HEK293 (cell line): ENCODE measurements at regions not wholly inside any gene's neighbourhood (a gene's known extent, or its start where the extent isn't known, plus 50 kb on each side); places are given as distances from the start of the nearest gene placed in this dataset.

ENCODE experiments used
- KLF16 ChIP-seq: fragments of 450-650 bp; formaldehyde crosslinking; IDR thresholded peaks from 2 replicates; pipeline ENCODE4 v1.5.1; 2017; ENCODE audit warnings: missing biosample characterization, missing genetic modification characterization
- YY1 ChIP-seq: fragments of 450-650 bp; formaldehyde crosslinking; IDR thresholded peaks from 2 replicates; pipeline ENCODE4 v1.5.1; 2018; ENCODE audit warnings: missing biosample characterization, missing genetic modification characterization
- YY2 ChIP-seq: fragments of 450-650 bp; formaldehyde crosslinking; IDR thresholded peaks from 2 replicates; pipeline ENCODE4 v1.5.1; 2016; ENCODE audit warnings: missing biosample characterization, missing genetic modification characterization
- ZNF175 ChIP-seq: fragments of 450-650 bp; formaldehyde crosslinking; IDR thresholded peaks from 2 replicates; pipeline ENCODE4 v1.5.1; 2016; ENCODE audit warnings: missing biosample characterization, missing genetic modification characterization
- ZNF211 ChIP-seq: fragments of 450-650 bp; formaldehyde crosslinking; IDR thresholded peaks from 2 replicates; pipeline ENCODE4 v1.5.1; 2016; ENCODE audit warnings: low read depth, missing biosample characterization, missing genetic modification characterization
- ZNF214 ChIP-seq: fragments of 450-650 bp; formaldehyde crosslinking; IDR thresholded peaks from 2 replicates; pipeline ENCODE4 v1.5.1; 2017; ENCODE audit warnings: missing biosample characterization, mild to moderate bottlenecking, missing genetic modification characterization, borderline replicate concordance
- TF ChIP-seq, protein P1 (sequence below): fragments of 450-650 bp; formaldehyde crosslinking; IDR thresholded peaks from 2 replicates; pipeline ENCODE4 v1.5.1; 2016; ENCODE audit warnings: missing biosample characterization, missing genetic modification characterization
- TF ChIP-seq, protein P2 (sequence below): fragments of 450-650 bp; IDR thresholded peaks from 2 replicates; pipeline ENCODE4 v1.5.1; 2018; ENCODE audit warnings: missing biosample characterization, missing genetic modification characterization
- TF ChIP-seq, protein P3 (sequence below): fragments of 450-650 bp; formaldehyde crosslinking; IDR thresholded peaks from 2 replicates; pipeline ENCODE4 v1.5.1; 2017; ENCODE audit warnings: missing biosample characterization, missing genetic modification characterization
- TF ChIP-seq, protein P4 (sequence below): fragments of 450-650 bp; formaldehyde crosslinking; optimal IDR thresholded peaks from 2 replicates; pipeline ENCODE3; 2016; ENCODE audit warnings: missing biosample characterization, mild to moderate bottlenecking, missing genetic modification characterization

DNA sequence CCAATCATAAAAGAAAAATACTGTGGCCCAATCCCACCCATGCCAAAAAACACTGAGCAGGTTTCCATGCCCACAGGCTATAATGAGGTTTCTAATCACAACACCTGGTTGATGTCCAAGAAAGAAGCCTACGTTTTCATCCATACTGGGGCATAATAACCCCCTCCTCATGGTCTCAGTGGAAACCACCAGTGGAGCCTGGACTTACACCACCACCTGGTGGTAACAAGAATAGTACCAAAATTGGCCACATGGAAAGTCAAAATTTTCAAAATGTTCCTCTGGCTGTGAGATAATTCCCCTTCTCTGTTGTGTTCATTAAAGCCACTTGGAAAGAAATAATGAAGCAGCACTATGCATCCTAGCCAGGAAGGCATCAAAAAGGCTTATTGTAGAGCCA is 687.3 kb upstream of the ST8SIA4 start:
- TF ChIP-seq YY1 (tag by site-specific recombination) (no peak), YY2 (tag by site-specific recombination) (no peak), ZNF214 (tag by site-specific recombination) (no peak), ZNF211 (tag by site-specific recombination) (no peak), ZNF175 (no peak), KLF16 (tag by site-specific recombination) (no peak)
- TF ChIP-seq, protein P1, sequence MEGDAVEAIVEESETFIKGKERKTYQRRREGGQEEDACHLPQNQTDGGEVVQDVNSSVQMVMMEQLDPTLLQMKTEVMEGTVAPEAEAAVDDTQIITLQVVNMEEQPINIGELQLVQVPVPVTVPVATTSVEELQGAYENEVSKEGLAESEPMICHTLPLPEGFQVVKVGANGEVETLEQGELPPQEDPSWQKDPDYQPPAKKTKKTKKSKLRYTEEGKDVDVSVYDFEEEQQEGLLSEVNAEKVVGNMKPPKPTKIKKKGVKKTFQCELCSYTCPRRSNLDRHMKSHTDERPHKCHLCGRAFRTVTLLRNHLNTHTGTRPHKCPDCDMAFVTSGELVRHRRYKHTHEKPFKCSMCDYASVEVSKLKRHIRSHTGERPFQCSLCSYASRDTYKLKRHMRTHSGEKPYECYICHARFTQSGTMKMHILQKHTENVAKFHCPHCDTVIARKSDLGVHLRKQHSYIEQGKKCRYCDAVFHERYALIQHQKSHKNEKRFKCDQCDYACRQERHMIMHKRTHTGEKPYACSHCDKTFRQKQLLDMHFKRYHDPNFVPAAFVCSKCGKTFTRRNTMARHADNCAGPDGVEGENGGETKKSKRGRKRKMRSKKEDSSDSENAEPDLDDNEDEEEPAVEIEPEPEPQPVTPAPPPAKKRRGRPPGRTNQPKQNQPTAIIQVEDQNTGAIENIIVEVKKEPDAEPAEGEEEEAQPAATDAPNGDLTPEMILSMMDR (tag by site-specific recombination): no peak
- TF ChIP-seq, protein P2, sequence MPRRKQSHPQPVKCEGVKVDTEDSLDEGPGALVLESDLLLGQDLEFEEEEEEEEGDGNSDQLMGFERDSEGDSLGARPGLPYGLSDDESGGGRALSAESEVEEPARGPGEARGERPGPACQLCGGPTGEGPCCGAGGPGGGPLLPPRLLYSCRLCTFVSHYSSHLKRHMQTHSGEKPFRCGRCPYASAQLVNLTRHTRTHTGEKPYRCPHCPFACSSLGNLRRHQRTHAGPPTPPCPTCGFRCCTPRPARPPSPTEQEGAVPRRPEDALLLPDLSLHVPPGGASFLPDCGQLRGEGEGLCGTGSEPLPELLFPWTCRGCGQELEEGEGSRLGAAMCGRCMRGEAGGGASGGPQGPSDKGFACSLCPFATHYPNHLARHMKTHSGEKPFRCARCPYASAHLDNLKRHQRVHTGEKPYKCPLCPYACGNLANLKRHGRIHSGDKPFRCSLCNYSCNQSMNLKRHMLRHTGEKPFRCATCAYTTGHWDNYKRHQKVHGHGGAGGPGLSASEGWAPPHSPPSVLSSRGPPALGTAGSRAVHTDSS: no peak
- TF ChIP-seq, protein P3, sequence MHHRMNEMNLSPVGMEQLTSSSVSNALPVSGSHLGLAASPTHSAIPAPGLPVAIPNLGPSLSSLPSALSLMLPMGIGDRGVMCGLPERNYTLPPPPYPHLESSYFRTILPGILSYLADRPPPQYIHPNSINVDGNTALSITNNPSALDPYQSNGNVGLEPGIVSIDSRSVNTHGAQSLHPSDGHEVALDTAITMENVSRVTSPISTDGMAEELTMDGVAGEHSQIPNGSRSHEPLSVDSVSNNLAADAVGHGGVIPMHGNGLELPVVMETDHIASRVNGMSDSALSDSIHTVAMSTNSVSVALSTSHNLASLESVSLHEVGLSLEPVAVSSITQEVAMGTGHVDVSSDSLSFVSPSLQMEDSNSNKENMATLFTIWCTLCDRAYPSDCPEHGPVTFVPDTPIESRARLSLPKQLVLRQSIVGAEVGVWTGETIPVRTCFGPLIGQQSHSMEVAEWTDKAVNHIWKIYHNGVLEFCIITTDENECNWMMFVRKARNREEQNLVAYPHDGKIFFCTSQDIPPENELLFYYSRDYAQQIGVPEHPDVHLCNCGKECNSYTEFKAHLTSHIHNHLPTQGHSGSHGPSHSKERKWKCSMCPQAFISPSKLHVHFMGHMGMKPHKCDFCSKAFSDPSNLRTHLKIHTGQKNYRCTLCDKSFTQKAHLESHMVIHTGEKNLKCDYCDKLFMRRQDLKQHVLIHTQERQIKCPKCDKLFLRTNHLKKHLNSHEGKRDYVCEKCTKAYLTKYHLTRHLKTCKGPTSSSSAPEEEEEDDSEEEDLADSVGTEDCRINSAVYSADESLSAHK (tag by site-specific recombination): no peak
- TF ChIP-seq, protein P4, sequence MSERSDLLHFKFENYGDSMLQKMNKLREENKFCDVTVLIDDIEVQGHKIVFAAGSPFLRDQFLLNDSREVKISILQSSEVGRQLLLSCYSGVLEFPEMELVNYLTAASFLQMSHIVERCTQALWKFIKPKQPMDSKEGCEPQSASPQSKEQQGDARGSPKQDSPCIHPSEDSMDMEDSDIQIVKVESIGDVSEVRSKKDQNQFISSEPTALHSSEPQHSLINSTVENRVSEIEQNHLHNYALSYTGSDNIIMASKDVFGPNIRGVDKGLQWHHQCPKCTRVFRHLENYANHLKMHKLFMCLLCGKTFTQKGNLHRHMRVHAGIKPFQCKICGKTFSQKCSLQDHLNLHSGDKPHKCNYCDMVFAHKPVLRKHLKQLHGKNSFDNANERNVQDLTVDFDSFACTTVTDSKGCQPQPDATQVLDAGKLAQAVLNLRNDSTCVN: no peak
